H9 (cell line): ENCODE measurements at regions not wholly inside any gene's neighbourhood (a gene's known extent, or its start where the extent isn't known, plus 50 kb on each side); places are given as distances from the start of the nearest gene placed in this dataset.

Experiments used
- DNase-seq: peaks from one replicate; pipeline ENCODE4 v3.0.0-alpha.2; 2017
- H2AFZ ChIP-seq: one replicate; pipeline ENCODE4 v1.6.1; 2013; ENCODE audit warnings: mild to moderate bottlenecking, low read length, control low read depth, moderate library complexity
- H2AK5ac ChIP-seq: 2 replicates; pipeline ENCODE4 v1.6.1; 2013; ENCODE audit warnings: low read length, control low read depth, mixed read lengths; ENCODE audit not compliant: insufficient read length
- H2BK120ac ChIP-seq: one replicate; pipeline ENCODE4 v1.6.1; 2013; ENCODE audit warnings: low read depth, mild to moderate bottlenecking, low read length, control low read depth, inconsistent platforms; ENCODE audit not compliant: poor library complexity, severe bottlenecking
- H2BK12ac ChIP-seq: 2 replicates; pipeline ENCODE4 v1.6.1; 2013; ENCODE audit warnings: low read length, control low read depth, mixed read lengths, low read depth; ENCODE audit not compliant: insufficient read length
- H2BK15ac ChIP-seq: 2 replicates; pipeline ENCODE4 v1.6.1; 2013; ENCODE audit warnings: low read depth, low read length, control low read depth
- H2BK20ac ChIP-seq: one replicate; pipeline ENCODE4 v1.6.1; 2013; ENCODE audit warnings: low read depth, mild to moderate bottlenecking, low read length, control low read depth, inconsistent platforms; ENCODE audit not compliant: poor library complexity, severe bottlenecking
- H2BK5ac ChIP-seq: 2 replicates; pipeline ENCODE4 v1.6.1; 2013; ENCODE audit warnings: low read length, control low read depth, mixed read lengths; ENCODE audit not compliant: insufficient read length
- H3K14ac ChIP-seq: 2 replicates; pipeline ENCODE4 v1.6.1; 2013; ENCODE audit warnings: low read length, control low read depth; ENCODE audit not compliant: insufficient read depth
- H3K18ac ChIP-seq: 2 replicates; pipeline ENCODE4 v1.6.1; 2013; ENCODE audit warnings: low read depth, mild to moderate bottlenecking, mixed read lengths, low read length, control low read depth; ENCODE audit not compliant: insufficient read length
- H3K23ac ChIP-seq: 2 replicates; pipeline ENCODE4 v1.6.1; 2013; ENCODE audit warnings: low read length, control low read depth, mixed read lengths, low read depth; ENCODE audit not compliant: insufficient read length
- H3K23me2 ChIP-seq: 2 replicates; pipeline ENCODE4 v1.6.1; 2013; ENCODE audit warnings: low read depth, mild to moderate bottlenecking, mixed read lengths, low read length, control low read depth; ENCODE audit not compliant: insufficient read length, poor library complexity, severe bottlenecking
- H3K27ac ChIP-seq: 2 replicates; pipeline ENCODE4 v1.5.1; 2013; ENCODE audit warnings: low read length, control low read depth, mixed read lengths, low read depth; ENCODE audit not compliant: insufficient read length
- H3K27me3 ChIP-seq: 2 replicates; pipeline ENCODE4 v1.6.1; 2013; ENCODE audit warnings: low read length, control low read depth, inconsistent platforms; ENCODE audit not compliant: insufficient read depth
- H3K4ac ChIP-seq: 2 replicates; pipeline ENCODE4 v1.6.1; 2013; ENCODE audit warnings: low read depth, mild to moderate bottlenecking, control low read depth, inconsistent platforms, low read length, moderate library complexity
- H3K4me1 ChIP-seq: 2 replicates; pipeline ENCODE4 v1.6.1; 2013; ENCODE audit warnings: low read length, control low read depth, inconsistent platforms; ENCODE audit not compliant: insufficient read depth
- H3K4me2 ChIP-seq: 2 replicates; pipeline ENCODE4 v1.6.1; 2013; ENCODE audit warnings: low read length, control low read depth, mixed read lengths; ENCODE audit not compliant: insufficient read length, insufficient read depth
- H3K56ac ChIP-seq: 2 replicates; pipeline ENCODE4 v1.6.1; 2013; ENCODE audit warnings: low read depth, mild to moderate bottlenecking, mixed read lengths, low read length, control low read depth; ENCODE audit not compliant: insufficient read length
- H3K79me1 ChIP-seq: 2 replicates; pipeline ENCODE4 v1.6.1; 2013; ENCODE audit warnings: low read depth, mild to moderate bottlenecking, moderate library complexity, low read length, control low read depth, inconsistent platforms; ENCODE audit not compliant: insufficient read depth, poor library complexity, severe bottlenecking
- H3K79me2 ChIP-seq: 2 replicates; pipeline ENCODE4 v1.6.1; 2013; ENCODE audit warnings: low read length, control low read depth, inconsistent platforms; ENCODE audit not compliant: insufficient read depth
- H3K9ac ChIP-seq: 2 replicates; pipeline ENCODE4 v1.6.1; 2013; ENCODE audit warnings: low read length, control low read depth, mixed read lengths; ENCODE audit not compliant: insufficient read length; ENCODE audit errors: extremely low read depth
- H3K9me3 ChIP-seq: one replicate; pipeline ENCODE4 v1.6.1; 2013; ENCODE audit warnings: low read depth, low read length, inconsistent platforms; ENCODE audit not compliant: control insufficient read depth
- H3T11ph ChIP-seq: one replicate; pipeline ENCODE4 v1.6.1; 2013; ENCODE audit warnings: mild to moderate bottlenecking, low read length, control low read depth, inconsistent platforms
- H4K20me1 ChIP-seq: one replicate; pipeline ENCODE4 v1.6.1; 2013; ENCODE audit not compliant: control insufficient read depth, insufficient read length, insufficient read depth
- H4K5ac ChIP-seq: 2 replicates; pipeline ENCODE4 v1.6.1; 2013; ENCODE audit warnings: low read depth, mild to moderate bottlenecking, mixed read lengths, low read length, control low read depth; ENCODE audit not compliant: insufficient read length
- H4K8ac ChIP-seq: replicated peaks from 2 replicates; pipeline ENCODE4 v1.6.1; 2013; ENCODE audit warnings: low read length, control low read depth, mixed read lengths, low read depth; ENCODE audit not compliant: insufficient read length
- H4K91ac ChIP-seq: 2 replicates; pipeline ENCODE4 v1.6.1; 2013; ENCODE audit warnings: low read depth, mild to moderate bottlenecking, moderate library complexity, mixed read lengths, low read length, control low read depth; ENCODE audit not compliant: insufficient read length
- H3K27ac Mint-ChIP-seq, 3 experiments: 2 replicates in 2 of 3; 3 replicates in 1 of 3; pipeline ENCODE4 v1.8.0; 2020 to 2021; ENCODE audit warnings: mixed read lengths in 3 of 3, mild to moderate bottlenecking in 1 of 3, moderate library complexity in 1 of 3
- H3K27me3 Mint-ChIP-seq: 2 replicates; pipeline ENCODE4 v1.8.0; 2021; ENCODE audit warnings: low read depth, mild to moderate bottlenecking, moderate library complexity, mixed read lengths
- H3K36me3 Mint-ChIP-seq, 3 experiments: 2 replicates in 2 of 3; 3 replicates in 1 of 3; pipeline ENCODE4 v1.8.0; 2020 to 2021; ENCODE audit warnings: low read depth in 3 of 3, mixed read lengths in 3 of 3; ENCODE audit not compliant: insufficient read depth in 1 of 3
- H3K4me1 Mint-ChIP-seq, 2 experiments: 2 replicates each; pipeline ENCODE4 v1.8.0; 2020; ENCODE audit warnings: mixed read lengths in 2 of 2
- H3K4me3 Mint-ChIP-seq, 2 experiments: 2 replicates in 1 of 2; 3 replicates in 1 of 2; pipeline ENCODE4 v1.8.0; 2020 to 2021; ENCODE audit warnings: mild to moderate bottlenecking in 2 of 2, mixed read lengths in 2 of 2, moderate library complexity in 1 of 2
- H3K9me3 Mint-ChIP-seq, 2 experiments: 2 replicates in 1 of 2; 3 replicates in 1 of 2; pipeline ENCODE4 v1.8.0; 2020; ENCODE audit warnings: mild to moderate bottlenecking in 2 of 2, mixed read lengths in 2 of 2, moderate library complexity in 1 of 2
- CTCF ChIP-seq: fragments of 200-600 bp; sonication (generic); conservative IDR thresholded peaks from 3 replicates; pipeline ENCODE4 v1.8.0; 2021; ENCODE audit warnings: antibody characterized with exemption, mild to moderate bottlenecking
- WGBS: extraction: QIAGEN DNeasy Blood & Tissue Kit; methylation state at CpG from one replicate; pipeline ENCODE4 v1.1.7; 2013; ENCODE audit warnings: missing lambda C conversion rate, low lambda C conversion rate, mixed read lengths; ENCODE audit not compliant: insufficient read length; ENCODE audit errors: extremely low coverage; 5-methylcytosine and 5-hydroxymethylcytosine counted together

- H3K23me2 ChIP-seq, result no peaks in the 10 kb centered on the region
- Mint-ChIP-seq H3K4me3 (no peak overlapping the region), H3K9me3 (no peaks in the 10 kb centered on the region), H3K36me3 (no peaks in the 10 kb centered on the region), H3K27me3 (peaks cover 1% of the 10 kb centered on the region; the same call in 1 of the 2 replicates), H3K4me1 (no peaks in the 10 kb centered on the region), H3K27ac (no peak overlapping the region)
- H2AK5ac ChIP-seq, result no peak overlapping the region
- H3K14ac ChIP-seq, result no peak overlapping the region
- H4K8ac ChIP-seq, result no peak overlapping the region
- no peak overlapping the region for H2BK20ac ChIP-seq
- no peak overlapping the region for H3K27ac ChIP-seq
- no peaks in the 10 kb centered on the region for H3K79me2 ChIP-seq
- no peak overlapping the region for H4K91ac ChIP-seq
- no peaks in the 10 kb centered on the region for H3K79me1 ChIP-seq
- H2AFZ ChIP-seq, result no peak overlapping the region
- H3K4me2 ChIP-seq, result no peak overlapping the region
- H2BK15ac ChIP-seq, result no peak overlapping the region
- no peak overlapping the region for H3K4ac ChIP-seq
- H3K18ac ChIP-seq, result no peak overlapping the region
- H3K9ac ChIP-seq, result no peak overlapping the region
- no peak overlapping the region for H2BK12ac ChIP-seq
- no CpG with 5 or more reads among the region's 5 CpGs for WGBS
- H2BK5ac ChIP-seq, result no peak overlapping the region
- H4K5ac ChIP-seq, result no peak overlapping the region
- no peak overlapping the region for H3T11ph ChIP-seq
- no peaks in the 10 kb centered on the region for H3K27me3 ChIP-seq
- H2BK120ac ChIP-seq, result no peak overlapping the region
- peaks cover 2% of the 10 kb centered on the region; the same call in 1 of the 2 replicates for H3K4me1 ChIP-seq
- no peak overlapping the region for H3K56ac ChIP-seq
- TF ChIP-seq CTCF, result no peak
- no peaks in the 10 kb centered on the region for H4K20me1 ChIP-seq
- no peaks in the 10 kb centered on the region for H3K9me3 ChIP-seq
- DNase-seq, result no peak
- H3K23ac ChIP-seq, result no peak overlapping the region
Measured at GRCh38 chr6:51398064-51398705, 579.5 kb downstream of the TFAP2B start.
